ENCODE measurements at regions not wholly inside any gene's neighbourhood (a gene's known extent, or its start where the extent isn't known, plus 50 kb on each side); places are given as distances from the start of the nearest gene placed in this dataset.

DNA sequence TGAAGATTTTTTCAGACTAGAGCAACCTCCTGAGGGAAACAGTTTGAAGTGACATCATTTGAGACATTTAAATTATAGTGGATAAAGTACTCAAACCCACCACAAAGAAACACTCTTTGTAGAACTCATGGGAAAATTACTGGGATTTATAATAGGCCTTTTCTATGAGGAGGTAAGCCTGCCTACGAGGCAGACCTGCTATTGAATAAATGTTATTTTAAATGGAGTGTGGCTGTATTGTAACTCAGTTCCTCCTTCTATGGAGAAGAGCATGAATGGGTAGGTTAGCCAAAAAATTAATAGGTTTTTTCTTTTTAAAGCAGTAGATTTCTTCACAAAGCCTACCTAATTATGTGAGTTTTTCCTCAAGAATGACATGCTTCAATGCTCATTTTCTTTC lies 63.7 kb upstream of the PLEKHA5 start:
- TF ChIP-seq, protein P1, sequence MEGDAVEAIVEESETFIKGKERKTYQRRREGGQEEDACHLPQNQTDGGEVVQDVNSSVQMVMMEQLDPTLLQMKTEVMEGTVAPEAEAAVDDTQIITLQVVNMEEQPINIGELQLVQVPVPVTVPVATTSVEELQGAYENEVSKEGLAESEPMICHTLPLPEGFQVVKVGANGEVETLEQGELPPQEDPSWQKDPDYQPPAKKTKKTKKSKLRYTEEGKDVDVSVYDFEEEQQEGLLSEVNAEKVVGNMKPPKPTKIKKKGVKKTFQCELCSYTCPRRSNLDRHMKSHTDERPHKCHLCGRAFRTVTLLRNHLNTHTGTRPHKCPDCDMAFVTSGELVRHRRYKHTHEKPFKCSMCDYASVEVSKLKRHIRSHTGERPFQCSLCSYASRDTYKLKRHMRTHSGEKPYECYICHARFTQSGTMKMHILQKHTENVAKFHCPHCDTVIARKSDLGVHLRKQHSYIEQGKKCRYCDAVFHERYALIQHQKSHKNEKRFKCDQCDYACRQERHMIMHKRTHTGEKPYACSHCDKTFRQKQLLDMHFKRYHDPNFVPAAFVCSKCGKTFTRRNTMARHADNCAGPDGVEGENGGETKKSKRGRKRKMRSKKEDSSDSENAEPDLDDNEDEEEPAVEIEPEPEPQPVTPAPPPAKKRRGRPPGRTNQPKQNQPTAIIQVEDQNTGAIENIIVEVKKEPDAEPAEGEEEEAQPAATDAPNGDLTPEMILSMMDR (IDR thresholded peaks at IDR 0.05) = no peak
- no peak for TF ChIP-seq EZH2 (IDR thresholded peaks at IDR 0.05; ENCODE audit: borderline replicate concordance, insufficient read depth, low read depth, low read length, poor library complexity, severe bottlenecking)

Measured in B cell (primary cell).